ENCODE measurements at regions not wholly inside any gene's neighbourhood (a gene's known extent, or its start where the extent isn't known, plus 50 kb on each side); places are given as distances from the start of the nearest gene placed in this dataset.
"Not testable (repeated sequence)": the region's sequence is repeated elsewhere in the genome, so short reads cannot be mapped to it uniquely, and the experiment has no call there.

DNA sequence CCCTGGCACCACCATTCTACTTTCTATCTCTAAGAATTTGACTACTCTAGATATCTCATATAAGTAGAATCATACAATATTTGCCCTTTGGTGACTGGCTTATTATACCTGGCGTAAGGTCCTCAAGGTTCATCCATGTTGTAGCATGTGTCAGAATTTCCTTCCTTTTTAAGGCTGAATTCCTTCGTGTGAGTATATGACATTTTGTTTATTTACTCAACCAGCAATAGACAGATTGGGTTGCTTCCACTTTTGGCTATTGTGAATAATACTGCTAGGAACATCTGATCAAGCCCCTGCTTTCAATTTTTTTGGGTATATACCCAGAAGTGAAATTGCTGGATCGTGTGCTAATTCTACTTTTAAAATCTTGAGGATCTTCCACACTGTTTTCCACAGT, 232.8 kb upstream of the MCHR2 start:
- no peak for DNase-seq (ENCODE audit: low spot score)

DNA sequence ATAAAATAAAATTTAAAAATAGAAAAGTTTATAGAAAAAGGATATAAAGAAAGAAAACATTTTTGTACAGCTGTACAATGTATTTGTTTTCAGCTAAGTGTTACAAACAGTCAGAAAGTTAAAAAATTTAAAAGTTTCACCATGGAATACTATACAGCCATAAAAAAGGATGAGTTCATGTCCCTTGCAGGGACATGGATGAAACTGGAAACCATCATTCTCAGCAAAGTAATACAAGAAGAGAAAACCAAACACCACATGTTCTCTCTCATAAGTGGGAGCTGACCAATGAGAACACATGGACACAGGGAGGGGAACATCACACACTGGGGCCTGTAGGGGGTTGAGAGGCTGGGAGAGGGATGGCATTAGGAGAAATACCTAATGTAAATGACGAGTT, 229.9 kb upstream of the MCHR2 start:
- DNase-seq (ENCODE audit: low spot score) = not testable (repeated sequence)

DNA sequence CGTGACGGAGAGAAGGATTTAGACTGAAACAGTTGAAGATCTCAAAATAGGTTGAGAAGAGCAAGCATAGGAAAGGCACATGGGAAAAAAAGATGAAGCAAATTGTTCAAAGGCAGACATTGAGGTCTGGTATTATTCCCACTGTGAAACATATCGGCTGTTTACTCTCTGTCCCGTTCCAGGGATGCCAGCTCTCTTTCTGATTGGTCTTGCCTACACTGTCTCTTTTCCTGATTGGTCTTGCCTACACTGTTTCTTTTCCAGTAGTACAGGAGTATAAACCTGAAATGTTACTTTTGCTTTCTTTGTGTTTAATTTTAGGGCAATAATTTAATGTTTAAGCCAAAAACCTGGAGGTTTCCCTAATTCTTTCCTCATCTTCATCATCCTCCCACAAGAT, 226.5 kb upstream of the MCHR2 start:
- DNase-seq (ENCODE audit: low spot score) = no peak

DNA sequence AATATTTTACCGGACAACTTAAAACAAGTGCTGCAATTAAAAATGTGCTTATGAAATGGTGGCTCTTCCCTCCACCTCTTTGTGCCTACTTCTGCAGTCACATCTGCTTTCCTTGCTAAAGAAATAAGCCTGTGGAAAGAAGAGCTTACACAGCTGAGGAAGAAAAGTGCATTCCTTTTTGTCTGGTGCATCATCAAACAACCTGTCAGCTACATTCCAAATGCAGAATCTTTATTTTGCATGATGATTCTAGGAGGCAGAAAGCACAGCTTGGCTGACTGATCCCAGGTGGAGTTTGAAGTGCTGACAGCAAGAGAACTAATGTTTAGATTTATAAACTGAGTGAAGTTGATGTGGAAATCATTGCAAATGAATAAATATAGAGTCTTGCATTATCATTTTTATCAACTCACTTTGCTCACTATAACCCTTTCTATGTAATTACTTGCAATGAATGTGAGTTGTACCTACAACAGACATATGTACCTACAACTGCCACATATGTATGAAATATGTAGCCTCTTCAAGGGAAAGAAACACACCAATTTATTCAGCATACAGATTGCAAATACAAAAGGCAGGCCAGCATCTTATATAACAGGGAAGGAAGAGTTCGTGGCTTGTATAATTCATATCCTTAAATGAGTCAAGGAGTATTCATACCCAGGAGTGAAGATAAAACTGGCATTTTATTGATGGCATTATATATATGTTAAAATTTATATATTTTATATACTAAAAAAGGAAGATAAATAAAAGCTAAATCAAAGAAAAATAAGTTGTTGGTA, 223.4 kb upstream of the MCHR2 start:
- DNase-seq (ENCODE audit: low spot score) = no peak

DNA sequence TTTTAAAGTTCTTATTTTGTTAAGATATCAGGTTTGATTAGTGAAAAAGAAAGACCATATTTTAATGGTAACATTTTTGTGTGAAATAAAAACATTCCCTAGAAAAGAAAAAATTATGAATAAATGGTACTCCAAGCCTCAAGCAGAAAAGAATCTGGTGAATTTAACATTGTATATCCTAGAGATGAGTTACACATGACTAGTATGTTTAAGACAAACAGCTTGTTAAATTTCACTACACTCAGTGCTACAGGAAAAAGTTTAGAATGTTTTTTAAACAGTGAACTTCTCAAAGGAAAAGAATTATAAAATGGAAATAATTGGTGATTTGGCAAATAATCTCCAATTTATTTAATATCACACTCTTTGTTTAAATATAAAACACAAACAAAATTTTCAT, 222.7 kb upstream of the MCHR2 start:
- DNase-seq (ENCODE audit: low spot score) = no peak

DNA sequence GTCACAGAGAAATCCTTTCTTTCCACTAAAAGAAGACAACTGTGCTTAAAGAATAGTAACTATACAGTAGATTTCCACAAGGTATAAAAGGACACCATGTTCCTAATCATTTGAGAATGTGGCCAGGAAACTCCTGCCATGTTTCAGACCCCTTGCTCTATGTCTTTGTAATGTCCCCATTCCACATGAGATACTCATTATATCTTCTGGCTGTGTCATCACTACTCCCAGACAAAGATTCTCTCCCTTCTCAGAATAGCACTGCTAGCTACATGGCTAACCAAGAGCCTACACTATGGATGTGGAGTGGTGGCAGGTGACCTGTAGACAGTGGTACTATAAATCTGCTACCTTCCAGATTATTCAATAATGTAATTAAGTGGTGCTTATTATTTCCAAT, 218.1 kb upstream of the MCHR2 start:
- DNase-seq (ENCODE audit: low spot score) = no peak

DNA sequence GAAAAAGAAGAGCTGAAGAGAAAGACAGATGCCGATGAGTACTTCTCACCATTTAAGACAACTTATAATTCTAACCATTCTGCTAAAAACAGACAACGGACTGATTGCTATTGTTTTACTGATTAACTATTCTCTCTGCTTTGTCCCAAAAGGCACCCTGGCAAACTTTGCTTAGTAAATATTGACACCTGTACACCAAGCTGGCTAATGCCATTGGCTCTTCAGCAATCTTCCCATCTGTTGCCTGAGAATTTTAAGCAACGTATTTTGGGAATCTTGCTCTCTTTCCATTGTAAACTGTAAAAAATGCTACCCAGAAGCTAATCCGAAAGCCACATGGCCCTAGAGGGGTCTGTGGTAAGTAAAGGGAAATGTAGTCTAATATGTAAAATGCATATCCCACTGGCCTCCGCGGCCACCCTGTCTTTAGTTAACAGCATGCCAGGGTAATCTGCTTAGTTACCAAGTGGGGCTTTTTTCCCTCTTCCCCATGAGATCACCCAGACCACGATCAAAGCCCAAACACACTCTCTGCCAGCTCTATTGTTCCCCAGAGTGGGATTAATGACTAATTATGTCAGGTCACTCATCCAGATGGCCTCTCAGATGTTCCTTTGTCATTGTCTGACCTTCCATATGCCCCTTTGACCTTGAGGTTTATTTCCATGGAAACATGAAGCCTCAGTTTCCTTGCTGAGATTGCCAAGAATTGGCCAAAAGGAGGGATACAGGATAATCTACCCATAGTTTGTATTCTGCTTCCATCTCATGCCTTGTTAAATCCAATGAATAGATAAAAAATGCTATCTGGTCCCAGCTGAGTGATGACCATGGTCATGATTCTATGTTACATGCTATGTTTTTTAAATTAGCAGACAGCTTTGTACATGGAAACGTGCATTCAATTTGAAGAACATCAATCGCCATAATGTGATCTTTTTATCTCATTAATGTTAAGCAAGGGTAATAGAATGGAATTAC, 216.4 kb upstream of the MCHR2 start:
- DNase-seq (ENCODE audit: low spot score) = no peak

DNA sequence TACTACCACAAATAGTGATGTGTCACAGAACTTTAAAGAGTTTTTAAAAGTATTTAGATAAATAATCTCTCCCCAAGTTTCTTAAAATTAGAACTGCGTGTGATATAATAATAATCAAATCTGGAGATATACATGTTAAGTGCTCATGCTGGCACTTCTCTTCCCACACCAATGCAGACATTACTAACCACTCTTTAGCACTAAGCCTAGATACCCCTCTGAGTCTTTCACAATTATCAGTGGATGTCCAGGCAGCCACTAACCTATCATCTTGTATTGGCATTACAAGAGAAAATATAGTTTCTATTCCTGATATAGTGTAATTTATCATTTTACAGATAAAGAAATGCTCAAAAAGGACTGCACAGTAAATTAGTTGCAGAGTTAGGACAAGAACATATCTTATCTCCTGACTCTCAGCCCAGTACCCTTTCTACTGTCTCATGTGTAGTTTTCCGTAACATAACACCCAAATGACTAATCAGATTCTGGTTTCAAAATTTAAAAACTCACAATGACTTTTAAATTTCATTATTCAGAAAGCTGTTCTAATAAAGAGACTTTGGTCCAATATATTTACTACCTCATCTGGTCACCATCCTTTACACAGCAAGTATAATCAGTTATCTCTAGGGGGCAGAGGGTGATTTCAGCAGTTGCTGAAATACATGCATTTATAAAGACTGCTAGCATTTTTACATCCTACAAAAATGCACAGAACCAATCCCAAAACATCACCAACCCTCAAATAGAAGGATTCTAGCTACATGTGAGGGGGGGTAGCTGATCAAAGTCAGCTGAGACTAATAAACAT, 215.5 kb upstream of the MCHR2 start:
- DNase-seq (ENCODE audit: low spot score) = no peak

DNA sequence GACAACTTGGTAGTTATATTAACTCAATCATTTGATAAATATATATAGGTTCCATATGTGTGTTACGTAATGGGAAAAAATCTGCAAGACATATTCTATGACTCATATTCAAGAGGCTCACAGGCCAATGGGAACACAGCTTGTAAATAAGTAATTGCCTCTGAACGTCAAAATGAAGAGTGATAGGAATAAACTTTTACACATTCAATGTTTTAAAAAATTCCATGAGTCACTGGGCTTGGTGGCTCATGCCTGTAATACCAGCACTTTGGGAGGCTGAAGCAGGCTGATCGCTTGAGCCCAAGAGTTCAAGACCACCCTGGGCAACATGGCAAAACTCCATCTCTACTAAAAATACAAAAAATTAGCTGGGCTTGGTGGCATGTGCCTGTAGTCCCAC, 209.4 kb upstream of the MCHR2 start:
- no peak for DNase-seq (ENCODE audit: low spot score)

DNA sequence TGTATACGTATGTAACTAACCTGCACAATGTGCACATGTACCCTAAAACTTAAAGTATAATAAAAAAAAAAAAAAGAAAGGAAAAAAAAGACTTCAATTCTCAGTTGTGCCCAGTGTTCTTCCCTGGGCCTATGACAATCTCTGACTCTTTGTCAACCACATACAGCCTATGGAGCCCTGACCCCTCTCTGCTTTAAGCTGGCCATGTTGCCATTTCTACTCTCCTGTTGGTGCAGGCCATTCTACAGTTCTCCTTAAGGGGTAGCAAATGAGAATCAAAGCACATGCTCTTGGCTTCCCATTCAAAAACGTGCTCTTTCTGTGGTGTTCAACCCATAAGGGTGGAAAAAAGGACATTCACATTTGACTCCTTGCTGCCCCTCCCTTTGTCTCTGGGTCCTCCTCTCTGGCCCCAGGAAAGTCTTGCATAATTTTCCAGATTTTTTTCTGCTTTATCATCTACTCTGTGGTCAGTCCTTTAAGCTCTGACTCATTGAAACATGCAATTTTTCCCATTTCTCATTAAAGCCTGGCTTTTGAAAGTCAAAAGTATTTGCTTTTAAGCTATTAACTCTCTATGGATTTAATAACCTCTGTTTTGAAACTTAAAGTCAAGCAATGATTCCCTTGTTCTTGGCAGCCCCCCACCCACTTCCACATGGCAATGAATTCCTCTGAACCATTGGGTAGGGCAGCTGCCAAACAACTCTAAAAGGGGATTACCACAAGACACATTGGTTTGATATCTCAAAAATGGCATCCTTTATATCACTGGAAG, 208.6 kb upstream of the MCHR2 start:
- no peak for DNase-seq (ENCODE audit: low spot score)

DNA sequence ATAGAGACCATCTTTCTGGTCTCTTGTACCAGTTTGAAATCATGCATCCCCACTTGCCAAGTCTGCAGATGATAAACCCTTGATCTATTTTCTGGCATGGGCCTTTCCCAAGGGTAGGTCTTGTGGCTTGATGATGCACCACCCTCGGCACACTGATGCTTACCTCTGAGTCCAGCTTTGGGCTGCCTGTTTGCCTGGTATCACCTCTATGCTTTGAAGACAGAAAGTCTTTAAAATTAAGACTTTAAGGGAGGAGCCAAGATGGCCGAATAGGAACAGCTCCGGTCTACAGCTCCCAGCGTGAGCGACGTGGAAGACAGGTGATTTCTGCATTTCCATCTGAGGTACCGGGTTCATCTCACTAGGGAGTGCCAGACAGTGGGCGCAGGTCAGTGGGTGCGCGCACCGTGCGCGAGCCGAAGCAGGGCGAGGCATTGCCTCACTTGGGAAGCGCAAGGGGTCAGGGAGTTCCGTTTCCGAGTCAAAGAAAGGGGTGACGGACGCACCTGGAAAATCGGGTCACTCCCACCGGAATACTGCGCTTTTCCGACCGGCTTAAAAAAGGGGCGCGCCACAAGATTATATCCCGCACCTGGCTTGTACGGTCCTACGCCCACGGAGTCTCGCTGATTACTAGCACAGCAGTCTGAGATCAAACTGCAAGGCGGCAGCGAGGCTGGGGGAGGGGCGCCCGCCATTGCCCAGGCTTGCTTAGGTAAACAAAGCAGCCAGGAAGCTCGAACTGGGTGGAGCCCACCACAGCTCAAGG, 202.4 kb upstream of the MCHR2 start:
- not testable (repeated sequence) for DNase-seq (ENCODE audit: low spot score)

DNA sequence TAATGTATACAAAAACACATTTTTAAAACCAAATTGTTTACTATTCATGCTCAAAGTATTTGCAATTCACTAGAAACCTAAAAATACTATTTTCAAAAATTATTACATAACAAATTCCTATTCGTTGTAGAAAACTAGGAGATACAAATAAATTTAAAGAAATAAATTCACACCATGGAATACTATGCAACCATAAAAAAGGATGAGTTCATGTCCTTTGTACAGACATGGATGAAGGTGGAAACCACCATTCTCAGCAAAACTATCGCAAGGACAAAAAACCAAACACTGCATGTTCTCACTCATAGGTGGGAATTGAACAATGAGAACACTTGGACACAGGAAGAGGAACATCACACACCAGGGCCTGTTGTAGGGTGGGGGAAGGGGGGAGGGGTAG, 201.2 kb upstream of the MCHR2 start:
- not testable (repeated sequence) for DNase-seq (ENCODE audit: low spot score)

DNA sequence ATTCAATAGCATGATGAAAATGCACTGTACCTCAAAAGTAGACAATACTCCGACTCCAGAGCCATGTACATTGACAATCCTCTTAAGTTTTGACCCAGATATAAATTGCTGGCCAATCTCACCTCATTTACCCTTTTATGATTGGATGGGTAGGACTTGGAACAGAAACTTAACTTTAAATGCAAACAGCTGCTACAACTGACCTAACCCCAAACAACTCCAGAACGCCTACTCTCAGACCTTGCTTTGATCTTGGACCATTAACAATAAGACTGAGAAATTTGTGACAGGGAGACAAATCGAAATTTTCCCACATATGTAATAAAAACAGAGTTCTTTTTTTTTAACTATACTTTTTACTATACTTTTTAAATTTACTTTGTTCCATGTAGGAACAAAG, 200.5 kb upstream of the MCHR2 start:
- DNase-seq (ENCODE audit: low spot score) = no peak

DNA sequence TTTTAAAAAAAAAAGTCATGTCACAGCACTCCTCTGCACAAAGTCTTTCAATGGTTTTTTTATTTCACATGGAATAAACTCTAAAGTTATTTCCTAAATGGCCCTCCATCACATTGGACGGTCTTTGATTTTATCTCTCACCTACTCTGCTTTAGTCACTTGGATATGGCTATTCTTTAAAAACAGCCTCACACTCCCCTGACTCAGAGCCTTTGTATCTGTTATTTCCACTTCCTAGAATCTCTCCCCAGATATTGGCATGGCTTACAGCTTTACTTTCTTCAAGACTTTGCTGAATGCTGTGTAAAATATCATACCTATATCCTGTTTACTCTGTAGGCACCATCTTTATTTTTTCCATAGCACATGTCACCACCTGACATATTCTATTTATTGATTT, 194.7 kb upstream of the MCHR2 start:
- no peak for DNase-seq (ENCODE audit: low spot score)

DNA sequence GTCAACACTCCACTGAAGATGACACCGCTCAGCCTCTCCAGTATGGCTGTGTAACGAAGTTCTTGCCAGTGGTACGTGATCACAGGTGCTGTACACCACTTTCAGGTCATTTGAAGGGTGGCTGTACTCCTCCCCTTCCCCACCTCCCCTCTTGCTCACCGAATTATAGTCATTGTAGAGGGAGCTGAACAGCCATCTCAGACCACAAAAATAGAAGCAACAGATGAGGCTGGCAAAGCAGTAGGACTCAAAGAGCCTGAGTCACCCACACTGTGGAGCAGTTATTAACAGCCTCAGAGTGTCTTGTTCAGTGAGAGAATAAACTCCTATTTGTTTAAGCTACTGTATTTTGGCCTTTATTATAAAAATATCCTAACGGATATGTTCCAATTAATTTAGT, 192.5 kb upstream of the MCHR2 start:
- no peak for DNase-seq (ENCODE audit: low spot score)

DNA sequence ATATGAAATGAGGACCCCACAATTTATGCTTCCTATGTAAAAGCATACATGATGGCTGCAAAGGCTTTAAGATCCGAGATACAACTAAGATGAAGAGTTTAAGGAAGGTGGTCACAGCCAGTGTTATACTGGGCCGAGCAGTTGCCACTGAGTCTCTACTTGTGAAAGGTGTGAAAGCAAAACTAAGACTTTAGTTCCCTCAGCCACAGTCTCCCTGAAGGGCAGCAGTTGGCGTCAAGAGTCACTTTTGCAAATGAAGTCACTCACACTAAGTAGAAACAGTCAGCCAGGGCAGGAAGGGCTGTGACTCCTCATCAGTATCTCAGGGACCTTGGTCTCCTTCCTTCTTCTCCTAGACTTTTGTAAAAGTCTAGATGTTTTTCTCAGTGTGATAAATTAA, 191.6 kb upstream of the MCHR2 start:
- DNase-seq (ENCODE audit: low spot score) = no peak

DNA sequence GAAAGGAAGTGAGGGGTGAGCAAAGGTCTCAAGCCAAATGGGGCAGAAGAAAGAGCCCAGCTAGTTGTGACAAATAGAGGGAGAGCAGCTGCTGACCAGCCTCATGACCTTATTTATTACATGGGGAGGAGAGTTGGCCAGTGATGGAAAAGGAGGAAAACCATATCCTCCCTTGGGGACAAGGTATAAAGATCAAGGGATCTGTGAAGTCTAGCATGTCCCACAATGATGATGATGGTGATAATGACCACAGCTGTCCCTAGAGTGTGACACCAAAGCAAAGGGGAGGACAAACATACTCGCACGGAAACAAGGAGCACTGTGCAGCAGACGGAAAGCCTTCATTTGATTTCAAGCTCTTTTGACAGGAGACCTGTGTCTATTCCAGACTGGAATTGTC, 190.4 kb upstream of the MCHR2 start:
- no peak for DNase-seq (ENCODE audit: low spot score)

DNA sequence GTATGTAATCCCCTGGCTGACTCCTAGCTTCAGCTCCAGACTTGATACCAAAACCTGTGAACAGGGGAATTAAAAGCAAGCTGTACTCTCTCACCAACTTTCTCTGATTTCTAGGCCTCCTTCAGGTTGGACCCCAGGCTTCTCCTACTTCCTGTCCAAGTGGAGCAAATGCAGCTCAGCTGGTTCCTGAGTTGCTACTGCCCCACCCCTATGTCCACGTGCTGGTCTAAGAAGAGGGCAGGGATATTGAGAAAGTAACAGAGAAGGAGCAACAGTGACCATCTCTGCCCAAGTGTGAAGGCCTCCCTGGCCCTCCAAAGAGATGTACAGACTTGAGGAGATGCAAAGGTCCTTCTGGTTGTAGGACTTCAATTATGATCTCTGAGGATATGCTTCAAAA, 188.3 kb upstream of the MCHR2 start:
- DNase-seq (ENCODE audit: low spot score) = no peak

DNA sequence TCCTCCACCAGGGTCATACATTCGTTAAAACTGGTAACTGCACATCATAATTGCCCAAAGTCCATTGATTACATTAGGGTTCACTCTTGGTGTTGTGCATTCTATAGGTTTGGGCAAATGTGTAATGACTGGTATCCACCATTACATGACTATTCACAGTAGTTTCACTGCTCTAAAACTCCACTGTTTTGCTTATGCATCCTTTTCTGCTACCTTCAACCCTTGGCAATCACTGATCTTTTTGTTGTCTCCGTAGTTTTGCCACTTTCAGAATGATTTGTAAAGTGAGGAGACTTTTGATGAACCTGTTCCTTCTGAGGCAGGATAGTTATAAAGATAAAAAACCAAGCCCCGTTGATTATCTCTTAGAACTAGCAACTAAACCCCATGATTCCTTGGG, 187.3 kb upstream of the MCHR2 start:
- DNase-seq (ENCODE audit: low spot score) = no peak

DNA sequence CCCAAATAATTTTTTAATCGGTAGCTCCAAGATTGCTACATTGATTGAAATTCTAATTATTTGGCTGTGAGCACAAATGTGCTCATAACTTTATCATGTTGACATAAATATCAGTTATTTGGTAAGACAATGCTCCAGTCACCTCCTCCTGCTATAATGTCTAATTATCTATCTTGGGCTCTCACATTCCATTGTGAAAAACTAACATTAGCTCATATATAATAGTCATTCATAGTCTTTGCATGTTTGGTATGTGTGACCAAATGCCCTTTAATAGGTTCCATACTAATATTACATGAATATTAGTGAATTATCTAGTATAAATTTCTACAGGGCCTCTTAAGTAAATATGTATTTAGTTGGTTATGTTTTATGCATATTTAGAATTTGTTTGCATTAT, 185.6 kb upstream of the MCHR2 start:
- no peak for DNase-seq (ENCODE audit: low spot score)

DNA sequence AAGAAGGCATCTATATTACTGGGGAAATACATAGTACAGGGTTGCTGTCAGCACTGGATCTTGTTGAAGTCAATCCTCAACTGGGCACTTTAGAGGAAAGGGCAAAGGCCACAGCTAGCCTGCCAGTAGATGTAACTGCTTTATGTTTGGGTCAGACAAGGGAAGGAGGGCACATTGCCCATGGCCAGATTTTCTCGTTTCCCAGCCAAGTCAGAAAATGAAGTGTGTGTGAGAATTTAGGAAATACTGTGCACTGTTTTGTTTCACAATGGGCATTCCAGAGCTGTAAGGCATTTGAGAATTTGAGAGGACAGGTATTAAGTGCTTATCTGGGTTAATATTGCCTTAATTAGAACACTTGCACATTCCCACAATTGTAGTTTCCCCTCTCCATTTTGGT, 183.9 kb upstream of the MCHR2 start:
- DNase-seq (ENCODE audit: low spot score) = no peak

Measured in left forelimb (tissue), 1 donor.